Sigmoid colon (tissue), 6 donors: ENCODE measurements at regions not wholly inside any gene's neighbourhood (a gene's known extent, or its start where the extent isn't known, plus 50 kb on each side); places are given as distances from the start of the nearest gene placed in this dataset.

Source experiments
- DNase-seq: peaks from one replicate; pipeline ENCODE4 v3.0.0-alpha.2; 2019
- H3K27ac ChIP-seq, 4 donors: fragments of 200-600 bp; sonication (generic); one replicate each; pipeline ENCODE4 v1.5.1; 2016 to 2019; ENCODE audit warnings: mild to moderate bottlenecking in 1 of 4
- H3K27me3 ChIP-seq, 3 donors: fragments of 200-600 bp; sonication (generic); one replicate each; pipeline ENCODE4 v1.5.1; 2019; ENCODE audit warnings: mild to moderate bottlenecking in 1 of 3
- H3K36me3 ChIP-seq, 4 donors: fragments of 200-600 bp; sonication (generic); one replicate each; pipeline ENCODE4 v1.5.1; 2016 to 2019
- H3K4me1 ChIP-seq, 4 donors: fragments of 200-600 bp; sonication (generic); one replicate each; pipeline ENCODE4 v1.5.1; 2017 to 2019
- H3K4me3 ChIP-seq, 4 donors: fragments of 200-600 bp; sonication (generic); one replicate each; pipeline ENCODE4 v1.5.1; 2017 to 2019; ENCODE audit warnings: mild to moderate bottlenecking in 2 of 4, moderate library complexity in 1 of 4
- H3K9me3 ChIP-seq, 4 donors: fragments of 200-600 bp in 3 of 4; sonication (generic) in 3 of 4; one replicate each; pipeline versions ENCODE4 v1.5.1 to v1.6.1; 2013 to 2019
- EP300 ChIP-seq, 4 donors: sonication (generic); formaldehyde crosslinking; IDR thresholded peaks; one replicate each; pipeline ENCODE4 v1.6.1; 2017; ENCODE audit warnings: antibody characterized with exemption in 4 of 4
- POLR2A ChIP-seq, 2 donors: fragments of 450-650 bp; IDR thresholded peaks; one replicate each; pipeline ENCODE4 v1.6.1; 2016; ENCODE audit warnings: antibody characterized with exemption in 2 of 2, mild to moderate bottlenecking in 2 of 2, moderate library complexity in 2 of 2
- POLR2AphosphoS5 ChIP-seq, 4 donors: sonication (generic); formaldehyde crosslinking; IDR thresholded peaks; one replicate each; pipeline ENCODE4 v1.6.1; 2017; ENCODE audit warnings: antibody characterized with exemption in 4 of 4
- WGBS, 2 donors: extraction: QIAGEN DNeasy Blood & Tissue Kit; methylation state at CpG; one replicate each; pipeline ENCODE4 v1.1.7; 2013; 5-methylcytosine and 5-hydroxymethylcytosine counted together
- intact Hi-C: fragments of 100-400 bp; cut with DNase I; formaldehyde crosslinking; loops from one replicate; pipeline ENCODE4 v1.15.1; 2023
- TF ChIP-seq, protein P1 (sequence below), 4 experiments: fragments of 450-650 bp in 3 of 4; fragments of 200-600 bp in 1 of 4; IDR thresholded peaks; one replicate each; pipeline ENCODE4 v1.5.1; 2016 to 2019; ENCODE audit warnings: antibody characterized with exemption in 4 of 4, mild to moderate bottlenecking in 3 of 4, moderate library complexity in 2 of 4
- donor health status: healthy with polysubstance abuse.
- donor health status: healthy.

DNA sequence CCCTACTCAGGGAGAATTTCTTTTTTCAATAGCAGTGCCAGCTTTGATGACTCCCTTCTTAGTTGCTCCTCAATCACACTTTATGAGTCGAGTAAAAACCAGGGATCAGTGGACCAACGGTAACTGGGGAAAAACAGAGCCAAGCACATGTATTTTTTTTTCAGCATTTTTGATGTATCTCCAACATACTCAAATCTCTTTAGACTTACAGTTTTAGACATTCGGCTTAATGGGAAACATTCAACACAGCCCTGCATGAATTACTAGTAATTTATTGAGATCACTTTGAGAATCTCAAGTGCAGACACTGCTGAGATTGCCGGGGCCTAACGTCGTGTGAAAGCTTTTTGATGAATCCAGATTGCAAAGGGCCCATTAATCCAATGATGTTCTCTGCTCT, 306.7 kb downstream of the NUAK1 start:
- H3K27me3 ChIP-seq: no peaks in the 10 kb centered on the region
- H3K9me3 ChIP-seq: no peaks in the 10 kb centered on the region
- H3K27ac ChIP-seq: no peak overlapping the region
- intact Hi-C loops: no loop called here
- no peaks in the 10 kb centered on the region for H3K4me1 ChIP-seq
- DNase-seq: no peak
- no peak for TF ChIP-seq POLR2AphosphoS5 (IDR thresholded peaks at IDR 0.05)
- no peak for TF ChIP-seq EP300 (IDR thresholded peaks at IDR 0.05)
- TF ChIP-seq, protein P1, sequence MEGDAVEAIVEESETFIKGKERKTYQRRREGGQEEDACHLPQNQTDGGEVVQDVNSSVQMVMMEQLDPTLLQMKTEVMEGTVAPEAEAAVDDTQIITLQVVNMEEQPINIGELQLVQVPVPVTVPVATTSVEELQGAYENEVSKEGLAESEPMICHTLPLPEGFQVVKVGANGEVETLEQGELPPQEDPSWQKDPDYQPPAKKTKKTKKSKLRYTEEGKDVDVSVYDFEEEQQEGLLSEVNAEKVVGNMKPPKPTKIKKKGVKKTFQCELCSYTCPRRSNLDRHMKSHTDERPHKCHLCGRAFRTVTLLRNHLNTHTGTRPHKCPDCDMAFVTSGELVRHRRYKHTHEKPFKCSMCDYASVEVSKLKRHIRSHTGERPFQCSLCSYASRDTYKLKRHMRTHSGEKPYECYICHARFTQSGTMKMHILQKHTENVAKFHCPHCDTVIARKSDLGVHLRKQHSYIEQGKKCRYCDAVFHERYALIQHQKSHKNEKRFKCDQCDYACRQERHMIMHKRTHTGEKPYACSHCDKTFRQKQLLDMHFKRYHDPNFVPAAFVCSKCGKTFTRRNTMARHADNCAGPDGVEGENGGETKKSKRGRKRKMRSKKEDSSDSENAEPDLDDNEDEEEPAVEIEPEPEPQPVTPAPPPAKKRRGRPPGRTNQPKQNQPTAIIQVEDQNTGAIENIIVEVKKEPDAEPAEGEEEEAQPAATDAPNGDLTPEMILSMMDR (IDR thresholded peaks at IDR 0.05): no peak
- TF ChIP-seq POLR2A (IDR thresholded peaks at IDR 0.05): no peak
- H3K36me3 ChIP-seq: no peaks in the 10 kb centered on the region
- H3K4me3 ChIP-seq: no peak overlapping the region
- WGBS, 2 donors: 87 to 90% methylated on average over 6 of the region's 6 CpGs

GRCh38 chr12:105832806-105833205, 305.9 kb downstream of the NUAK1 start:
- Histone ChIP-seq H3K27me3 (no peaks in the 10 kb centered on the region), H3K27ac (no peak overlapping the region), H3K4me3 (no peak overlapping the region), H3K9me3 (no peaks in the 10 kb centered on the region), H3K36me3 (no peaks in the 10 kb centered on the region), H3K4me1 (no peaks in the 10 kb centered on the region)
- DNase-seq: no peak
- intact Hi-C loops: no loop called here
- WGBS, 2 donors: 69 to 94% methylated on average over 4 of the region's 4 CpGs
- TF ChIP-seq EP300 (IDR thresholded peaks at IDR 0.05) (no peak), POLR2AphosphoS5 (IDR thresholded peaks at IDR 0.05) (no peak), POLR2A (IDR thresholded peaks at IDR 0.05) (no peak)
- TF ChIP-seq, protein P1 (IDR thresholded peaks at IDR 0.05): no peak

DNA sequence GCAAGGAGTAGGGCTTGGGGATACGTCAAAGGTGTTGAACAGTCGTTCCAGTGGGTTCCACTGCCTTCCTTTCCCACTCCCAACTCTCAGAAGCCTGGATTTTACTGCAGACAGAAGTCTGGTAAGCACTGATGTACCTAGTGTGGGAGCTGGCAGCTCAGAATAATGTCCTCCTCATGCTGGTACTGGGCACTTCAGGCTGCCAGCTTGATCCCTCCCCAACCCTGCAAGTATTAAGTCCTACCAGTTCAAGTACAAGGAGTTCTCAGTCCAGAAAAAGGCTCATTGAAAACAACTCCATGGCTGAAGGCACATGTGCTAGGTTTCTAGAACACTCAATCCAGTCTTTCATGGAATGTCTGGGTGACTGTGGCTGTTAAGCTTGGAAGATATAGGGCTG, 304.3 kb downstream of the NUAK1 start:
- 52 to 77% methylated on average over 2 of the region's 2 CpGs for WGBS, 2 donors
- intact Hi-C loops: no loop called here
- Histone ChIP-seq H3K36me3 (no peaks in the 10 kb centered on the region), H3K27me3 (no peaks in the 10 kb centered on the region), H3K27ac (no peak overlapping the region), H3K9me3 (no peaks in the 10 kb centered on the region), H3K4me3 (no peak overlapping the region), H3K4me1 (no peaks in the 10 kb centered on the region)
- TF ChIP-seq POLR2AphosphoS5 (IDR thresholded peaks at IDR 0.05) (no peak), POLR2A (IDR thresholded peaks at IDR 0.05) (no peak), EP300 (IDR thresholded peaks at IDR 0.05) (no peak)
- TF ChIP-seq, protein P1 (IDR thresholded peaks at IDR 0.05): no peak
- no peak for DNase-seq

DNA sequence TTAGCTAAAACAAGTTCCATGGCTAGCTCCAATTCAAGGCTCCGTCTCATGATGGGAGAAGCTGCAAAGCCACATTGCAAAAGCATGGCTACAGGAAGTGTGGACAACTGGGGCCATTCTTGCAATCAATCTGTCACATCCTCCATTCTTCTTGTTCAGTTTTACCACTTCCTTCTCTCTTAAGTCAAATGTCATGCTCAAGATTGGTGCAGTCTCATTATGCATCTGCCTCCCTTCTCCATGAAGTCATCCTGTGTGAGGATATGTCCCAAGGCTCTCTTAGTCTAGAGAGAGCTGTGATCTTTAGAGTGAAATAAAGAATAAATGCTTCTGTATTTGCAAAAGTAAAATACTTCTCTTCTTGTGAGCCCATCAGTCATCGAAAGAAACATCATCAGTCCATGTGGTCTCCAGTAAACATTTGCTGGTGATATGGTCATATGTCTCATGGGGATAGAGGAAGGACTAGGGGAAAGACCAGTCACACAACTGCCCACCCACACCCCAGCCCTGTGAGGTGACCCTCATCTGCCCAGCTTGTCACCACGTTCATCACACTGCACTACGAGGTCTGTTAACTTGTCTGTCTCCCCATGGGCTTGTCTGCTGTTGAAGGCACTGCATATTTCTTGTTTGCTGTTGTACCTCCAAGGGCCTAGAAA, 303.0 kb downstream of the NUAK1 start:
- Histone ChIP-seq H3K36me3 (no peaks in the 10 kb centered on the region), H3K9me3 (no peaks in the 10 kb centered on the region), H3K27me3 (no peaks in the 10 kb centered on the region), H3K27ac (no peak overlapping the region), H3K4me3 (no peak overlapping the region), H3K4me1 (no peaks in the 10 kb centered on the region)
- intact Hi-C loops: no loop called here
- no peak for TF ChIP-seq EP300 (IDR thresholded peaks at IDR 0.05)
- TF ChIP-seq POLR2AphosphoS5 (IDR thresholded peaks at IDR 0.05): no peak
- TF ChIP-seq, protein P1 (IDR thresholded peaks at IDR 0.05): no peak
- TF ChIP-seq POLR2A (IDR thresholded peaks at IDR 0.05): no peak
- no peak for DNase-seq
- 86 to 88% methylated on average over 4 of the region's 4 CpGs for WGBS, 2 donors

- H3K36me3 ChIP-seq: no peaks in the 10 kb centered on the region
- DNase-seq: no peak
- intact Hi-C loops: no loop called here
- TF ChIP-seq POLR2AphosphoS5 (IDR thresholded peaks at IDR 0.05) (no peak), EP300 (IDR thresholded peaks at IDR 0.05) (no peak), POLR2A (IDR thresholded peaks at IDR 0.05) (no peak)
- TF ChIP-seq, protein P1 (IDR thresholded peaks at IDR 0.05): no peak
- H3K4me1 ChIP-seq: no peaks in the 10 kb centered on the region
- H3K27me3 ChIP-seq: no peaks in the 10 kb centered on the region
- 83 to 88% methylated on average over 2 of the region's 2 CpGs for WGBS, 2 donors
- H3K4me3 ChIP-seq: no peak overlapping the region
- no peak overlapping the region for H3K27ac ChIP-seq
- no peaks in the 10 kb centered on the region for H3K9me3 ChIP-seq
These were observed 302.5 kb downstream of the NUAK1 start for GRCh38 chr12:105836242-105836622.
